Activated naive CD4-positive, alpha-beta T cell treated with anti-CD3 and anti-CD28 coated beads, Interleukin-2, amount 50 U/mL, for 24 hours (primary cell): ENCODE measurements at regions not wholly inside any gene's neighbourhood (a gene's known extent, or its start where the extent isn't known, plus 50 kb on each side); places are given as distances from the start of the nearest gene placed in this dataset.

ENCODE experiments used
- H3K27ac Mint-ChIP-seq: one replicate; pipeline ENCODE4 v1.8.0; 2021; ENCODE audit warnings: mild to moderate bottlenecking, mixed read lengths
- H3K27me3 Mint-ChIP-seq: one replicate; pipeline ENCODE4 v1.8.0; 2021; ENCODE audit warnings: mixed read lengths
- H3K36me3 Mint-ChIP-seq: one replicate; pipeline ENCODE4 v1.8.0; 2021; ENCODE audit warnings: mixed read lengths
- H3K4me1 Mint-ChIP-seq: one replicate; pipeline ENCODE4 v1.8.0; 2021; ENCODE audit warnings: mixed read lengths
- H3K4me3 Mint-ChIP-seq: one replicate; pipeline ENCODE4 v1.8.0; 2021; ENCODE audit warnings: mild to moderate bottlenecking, mixed read lengths
- H3K9me3 Mint-ChIP-seq: one replicate; pipeline ENCODE4 v1.8.0; 2021; ENCODE audit warnings: mixed read lengths

GRCh38 chr17:68789203-68789962, 165.8 kb downstream of the ABCA8 start:
- Mint-ChIP-seq H3K9me3 (no peaks in the 10 kb centered on the region), H3K36me3 (no peaks in the 10 kb centered on the region), H3K4me1 (no peaks in the 10 kb centered on the region), H3K27me3 (peaks cover 16% of the 10 kb centered on the region), H3K27ac (no peak overlapping the region), H3K4me3 (no peak overlapping the region)

- H3K9me3 Mint-ChIP-seq: no peaks in the 10 kb centered on the region
- no peak overlapping the region for H3K4me3 Mint-ChIP-seq
- H3K4me1 Mint-ChIP-seq: no peaks in the 10 kb centered on the region
- H3K27ac Mint-ChIP-seq: peak overlapping the region; percentile 6
- peaks cover 23% of the 10 kb centered on the region for H3K27me3 Mint-ChIP-seq
- no peaks in the 10 kb centered on the region for H3K36me3 Mint-ChIP-seq
These were observed 169.4 kb downstream of the ABCA8 start for GRCh38 chr17:68785565-68786486.

- Mint-ChIP-seq H3K36me3 (no peaks in the 10 kb centered on the region), H3K27me3 (peaks cover 18% of the 10 kb centered on the region), H3K27ac (no peak overlapping the region), H3K9me3 (no peaks in the 10 kb centered on the region), H3K4me1 (no peaks in the 10 kb centered on the region), H3K4me3 (no peak overlapping the region)
These were observed 170.8 kb downstream of the ABCA8 start for GRCh38 chr17:68784431-68784830.

GRCh38 chr17:68783861-68784260, 171.3 kb downstream of the ABCA8 start:
- H3K9me3 Mint-ChIP-seq: no peaks in the 10 kb centered on the region
- H3K27me3 Mint-ChIP-seq: peaks cover 15% of the 10 kb centered on the region
- H3K36me3 Mint-ChIP-seq: no peaks in the 10 kb centered on the region
- H3K4me3 Mint-ChIP-seq: no peak overlapping the region
- H3K27ac Mint-ChIP-seq: no peak overlapping the region
- H3K4me1 Mint-ChIP-seq: no peaks in the 10 kb centered on the region

- Mint-ChIP-seq H3K4me1 (no peaks in the 10 kb centered on the region), H3K36me3 (no peaks in the 10 kb centered on the region), H3K27ac (no peak overlapping the region), H3K27me3 (peaks cover 14% of the 10 kb centered on the region), H3K4me3 (no peak overlapping the region), H3K9me3 (no peaks in the 10 kb centered on the region)
These were observed 172.4 kb downstream of the ABCA8 start for GRCh38 chr17:68782789-68783188.

GRCh38 chr17:68780596-68780995, 174.6 kb downstream of the ABCA8 start:
- no peaks in the 10 kb centered on the region for H3K4me1 Mint-ChIP-seq
- no peaks in the 10 kb centered on the region for H3K9me3 Mint-ChIP-seq
- H3K36me3 Mint-ChIP-seq: no peaks in the 10 kb centered on the region
- H3K27ac Mint-ChIP-seq: no peak overlapping the region
- no peak overlapping the region for H3K4me3 Mint-ChIP-seq
- H3K27me3 Mint-ChIP-seq: peaks cover 13% of the 10 kb centered on the region

- H3K27ac Mint-ChIP-seq: peak overlapping the region; percentile 49
- no peak overlapping the region for H3K4me3 Mint-ChIP-seq
- no peaks in the 10 kb centered on the region for H3K9me3 Mint-ChIP-seq
- peaks cover 8% of the 10 kb centered on the region for H3K27me3 Mint-ChIP-seq
- no peaks in the 10 kb centered on the region for H3K4me1 Mint-ChIP-seq
- no peaks in the 10 kb centered on the region for H3K36me3 Mint-ChIP-seq
These were observed 176.5 kb downstream of the ABCA8 start for GRCh38 chr17:68778726-68779125.

- H3K36me3 Mint-ChIP-seq: no peaks in the 10 kb centered on the region
- no peak overlapping the region for H3K4me3 Mint-ChIP-seq
- no peak overlapping the region for H3K27ac Mint-ChIP-seq
- H3K4me1 Mint-ChIP-seq: no peaks in the 10 kb centered on the region
- no peaks in the 10 kb centered on the region for H3K9me3 Mint-ChIP-seq
- peaks cover 8% of the 10 kb centered on the region for H3K27me3 Mint-ChIP-seq
These were observed 176.9 kb upstream of the FAM20A start for GRCh38 chr17:68777856-68778694.

- Mint-ChIP-seq H3K27ac (no peak overlapping the region), H3K36me3 (no peaks in the 10 kb centered on the region), H3K27me3 (peaks cover 2% of the 10 kb centered on the region), H3K9me3 (no peaks in the 10 kb centered on the region), H3K4me3 (no peak overlapping the region), H3K4me1 (no peaks in the 10 kb centered on the region)
These were observed 176.2 kb upstream of the FAM20A start for GRCh38 chr17:68777243-68777855.

GRCh38 chr17:68776451-68776850, 175.3 kb upstream of the FAM20A start:
- Mint-ChIP-seq H3K9me3 (no peaks in the 10 kb centered on the region), H3K4me1 (peaks cover 5% of the 10 kb centered on the region), H3K36me3 (no peaks in the 10 kb centered on the region), H3K4me3 (no peak overlapping the region), H3K27me3 (peaks cover 2% of the 10 kb centered on the region), H3K27ac (no peak overlapping the region)

GRCh38 chr17:68775969-68776368, 174.8 kb upstream of the FAM20A start:
- no peak overlapping the region for H3K27ac Mint-ChIP-seq
- no peaks in the 10 kb centered on the region for H3K36me3 Mint-ChIP-seq
- H3K9me3 Mint-ChIP-seq: no peaks in the 10 kb centered on the region
- H3K27me3 Mint-ChIP-seq: peaks cover 1% of the 10 kb centered on the region
- no peak overlapping the region for H3K4me3 Mint-ChIP-seq
- H3K4me1 Mint-ChIP-seq: peaks cover 5% of the 10 kb centered on the region

- Mint-ChIP-seq H3K4me1 (peaks cover 5% of the 10 kb centered on the region), H3K27ac (no peak overlapping the region), H3K36me3 (no peaks in the 10 kb centered on the region), H3K27me3 (peaks cover 1% of the 10 kb centered on the region), H3K4me3 (no peak overlapping the region), H3K9me3 (no peaks in the 10 kb centered on the region)
These were observed 174.2 kb upstream of the FAM20A start for GRCh38 chr17:68775318-68775717.

- Mint-ChIP-seq H3K36me3 (no peaks in the 10 kb centered on the region), H3K27me3 (peaks cover 1% of the 10 kb centered on the region), H3K4me1 (peaks cover 5% of the 10 kb centered on the region), H3K4me3 (no peak overlapping the region), H3K9me3 (no peaks in the 10 kb centered on the region), H3K27ac (no peak overlapping the region)
These were observed 170.8 kb upstream of the FAM20A start for GRCh38 chr17:68771867-68772515.

- Mint-ChIP-seq H3K36me3 (no peaks in the 10 kb centered on the region), H3K27ac (no peak overlapping the region), H3K4me3 (no peak overlapping the region), H3K9me3 (no peaks in the 10 kb centered on the region), H3K4me1 (peaks cover 5% of the 10 kb centered on the region), H3K27me3 (peaks cover 2% of the 10 kb centered on the region)
These were observed 167.6 kb upstream of the FAM20A start for GRCh38 chr17:68768804-68769203.

GRCh38 chr17:68766640-68767039, 165.5 kb upstream of the FAM20A start:
- no peaks in the 10 kb centered on the region for H3K36me3 Mint-ChIP-seq
- no peaks in the 10 kb centered on the region for H3K9me3 Mint-ChIP-seq

More at GRCh38 chr17:68766640-68767039, 165.5 kb upstream of the FAM20A start:
- H3K4me3 Mint-ChIP-seq: no peak overlapping the region
- H3K27me3 Mint-ChIP-seq: peaks cover 1% of the 10 kb centered on the region
- H3K27ac Mint-ChIP-seq: no peak overlapping the region
- H3K4me1 Mint-ChIP-seq: no peaks in the 10 kb centered on the region
